Mesenchymal stem cell (in vitro differentiated cells and primary cell): ENCODE measurements at regions not wholly inside any gene's neighbourhood (a gene's known extent, or its start where the extent isn't known, plus 50 kb on each side); places are given as distances from the start of the nearest gene placed in this dataset.
A peak's percentile ranks its signal among the peaks of the same experiment; 100 is the strongest.

Experiments used
- DNase-seq: peaks from one replicate; pipeline ENCODE4 v3.0.0-alpha.2; 2013
- H2AFZ ChIP-seq: one replicate; pipeline ENCODE4 v1.6.1; 2013; ENCODE audit warnings: low read depth, mild to moderate bottlenecking, control low read depth, inconsistent platforms, low read length, moderate library complexity
- H2AK5ac ChIP-seq: 2 replicates; pipeline ENCODE4 v1.6.1; 2013; ENCODE audit warnings: low read length, moderate library complexity, mild to moderate bottlenecking, inconsistent platforms; ENCODE audit not compliant: severe bottlenecking
- H2BK120ac ChIP-seq: one replicate; pipeline ENCODE4 v1.6.1; 2013; ENCODE audit warnings: low read depth, mild to moderate bottlenecking, inconsistent platforms, low read length, moderate library complexity
- H2BK12ac ChIP-seq, 2 experiments: one replicate each; pipeline ENCODE4 v1.6.1; 2013; ENCODE audit warnings: inconsistent platforms in 2 of 2, low read length in 2 of 2, mild to moderate bottlenecking in 2 of 2, moderate library complexity in 2 of 2, control low read depth in 1 of 2
- H2BK15ac ChIP-seq: one replicate; pipeline ENCODE4 v1.6.1; 2013; ENCODE audit warnings: mild to moderate bottlenecking, low read depth, inconsistent platforms; ENCODE audit not compliant: poor library complexity, severe bottlenecking
- H2BK5ac ChIP-seq: 2 replicates; pipeline ENCODE4 v1.6.1; 2013; ENCODE audit warnings: low read depth, mild to moderate bottlenecking, low read length, control low read depth, inconsistent platforms; ENCODE audit not compliant: poor library complexity, severe bottlenecking
- H3K14ac ChIP-seq, 2 experiments: one replicate each; pipeline ENCODE4 v1.6.1; 2013; ENCODE audit warnings: inconsistent platforms in 2 of 2, low read length in 2 of 2, control low read depth in 1 of 2, mild to moderate bottlenecking in 1 of 2, moderate library complexity in 1 of 2
- H3K18ac ChIP-seq, 2 experiments: one replicate each; pipeline ENCODE4 v1.6.1; 2013; ENCODE audit warnings: inconsistent platforms in 2 of 2, low read length in 2 of 2, control low read depth in 1 of 2, low read depth in 1 of 2, mild to moderate bottlenecking in 1 of 2
- H3K23ac ChIP-seq, 2 experiments: one replicate each; pipeline ENCODE4 v1.6.1; 2013; ENCODE audit warnings: inconsistent platforms in 2 of 2, low read length in 2 of 2, mild to moderate bottlenecking in 2 of 2, moderate library complexity in 2 of 2, control low read depth in 1 of 2
- H3K27ac ChIP-seq: 2 replicates; pipeline ENCODE4 v1.5.1; 2013; ENCODE audit warnings: mild to moderate bottlenecking, moderate library complexity, low read length, control low read depth, inconsistent platforms; ENCODE audit not compliant: poor library complexity, severe bottlenecking
- H3K27me3 ChIP-seq, 2 experiments: 2 replicates each; pipeline versions ENCODE4 v1.6.1 to v1.7.0; 2013; ENCODE audit warnings: low read length in 2 of 2, mild to moderate bottlenecking in 2 of 2, moderate library complexity in 2 of 2, control low read depth in 1 of 2, inconsistent platforms in 1 of 2; ENCODE audit not compliant: control insufficient read depth in 1 of 2, insufficient read depth in 1 of 2
- H3K36me3 ChIP-seq, 2 experiments: 2 replicates each; pipeline versions ENCODE4 v1.6.1 to v1.7.0; 2013; ENCODE audit warnings: low read length in 2 of 2, control low read depth in 1 of 2, inconsistent platforms in 1 of 2, low read depth in 1 of 2, mild to moderate bottlenecking in 1 of 2; ENCODE audit not compliant: insufficient read depth in 2 of 2, control insufficient read depth in 1 of 2
- H3K4ac ChIP-seq, 2 experiments: one replicate each; pipeline ENCODE4 v1.6.1; 2013; ENCODE audit warnings: inconsistent platforms in 2 of 2, low read length in 2 of 2, mild to moderate bottlenecking in 2 of 2, moderate library complexity in 2 of 2, control low read depth in 1 of 2, low read depth in 1 of 2
- H3K4me1 ChIP-seq: 2 replicates; pipeline ENCODE4 v1.6.1; 2013; ENCODE audit warnings: low read depth, low read length, control low read depth; ENCODE audit not compliant: control insufficient read depth, insufficient read depth
- H3K4me2 ChIP-seq: 2 replicates; pipeline ENCODE4 v1.6.1; 2013; ENCODE audit warnings: low read length, mild to moderate bottlenecking, inconsistent platforms; ENCODE audit not compliant: poor library complexity, severe bottlenecking
- H3K4me3 ChIP-seq, 2 experiments: 2 replicates each; pipeline versions ENCODE4 v1.5.1 to v1.7.0; 2013; ENCODE audit warnings: low read length in 2 of 2, mild to moderate bottlenecking in 2 of 2, control low read depth in 1 of 2, low read depth in 1 of 2; ENCODE audit not compliant: insufficient read depth in 1 of 2
- H3K79me1 ChIP-seq: replicated peaks from 2 replicates; pipeline ENCODE4 v1.6.1; 2013; ENCODE audit warnings: mild to moderate bottlenecking, control low read depth, low read length, inconsistent platforms; ENCODE audit not compliant: poor library complexity, severe bottlenecking
- H3K9ac ChIP-seq: 2 replicates; pipeline ENCODE4 v1.7.0; 2013; ENCODE audit warnings: mild to moderate bottlenecking, low read length, moderate library complexity
- H3K9me3 ChIP-seq: 2 replicates; pipeline ENCODE4 v1.7.0; 2013; ENCODE audit warnings: mild to moderate bottlenecking, low read length; ENCODE audit not compliant: control insufficient read depth
- H4K8ac ChIP-seq: one replicate; pipeline ENCODE4 v1.6.1; 2013; ENCODE audit warnings: inconsistent platforms, mild to moderate bottlenecking, low read length, moderate library complexity
- H4K91ac ChIP-seq: one replicate; pipeline ENCODE4 v1.6.1; 2013; ENCODE audit warnings: mild to moderate bottlenecking, low read length, inconsistent platforms
- WGBS: methylation state at CpG from one replicate; pipeline ENCODE4 v1.1.7; 2013; ENCODE audit warnings: mixed read lengths; 5-methylcytosine and 5-hydroxymethylcytosine counted together

DNA sequence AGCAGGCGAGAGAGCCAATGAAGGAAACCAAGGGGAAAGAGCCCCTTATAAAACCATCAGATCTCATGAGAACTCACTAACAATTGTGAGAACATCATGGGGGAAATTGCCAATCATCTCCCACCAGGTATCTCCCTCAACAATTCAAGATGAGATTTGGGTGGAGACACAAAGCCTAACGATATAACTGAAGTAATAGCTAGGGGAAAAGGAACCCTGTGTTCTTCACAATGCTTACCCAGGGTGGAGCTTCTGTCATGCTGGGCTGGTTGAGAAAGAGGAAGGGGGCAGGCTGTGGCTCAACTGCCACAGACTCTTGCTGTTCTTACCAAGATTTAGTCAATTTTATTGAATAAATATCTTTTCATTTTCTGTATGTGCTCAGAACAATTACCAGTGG lies 392.1 kb upstream of the HS6ST1 start:
- Histone ChIP-seq H2AK5ac (no peak overlapping the region), H3K14ac (no peak overlapping the region), H4K8ac (no peak overlapping the region), H3K23ac (no peak overlapping the region), H3K27ac (no peak overlapping the region), H3K4me1 (no peaks in the 10 kb centered on the region), H2AFZ (no peak overlapping the region), H3K27me3 (peaks cover 5 to 17% of the 10 kb centered on the region in 2 experiments), H3K36me3 (no peaks in the 10 kb centered on the region), H3K79me1 (no peaks in the 10 kb centered on the region), H4K91ac (no peak overlapping the region), H3K4ac (no peak overlapping the region), H3K4me2 (no peak overlapping the region), H2BK120ac (no peak overlapping the region), H3K18ac (no peak overlapping the region), H2BK15ac (no peak overlapping the region), H3K9ac (no peak overlapping the region), H3K4me3 (no peak overlapping the region), H2BK5ac (no peak overlapping the region), H2BK12ac (no peak overlapping the region), H3K9me3 (peaks cover 24% of the 10 kb centered on the region)
- whole genome bisulfite sequencing: 100% methylated on average over 2 of the region's 2 CpGs
- DNase-seq: no peak

DNA sequence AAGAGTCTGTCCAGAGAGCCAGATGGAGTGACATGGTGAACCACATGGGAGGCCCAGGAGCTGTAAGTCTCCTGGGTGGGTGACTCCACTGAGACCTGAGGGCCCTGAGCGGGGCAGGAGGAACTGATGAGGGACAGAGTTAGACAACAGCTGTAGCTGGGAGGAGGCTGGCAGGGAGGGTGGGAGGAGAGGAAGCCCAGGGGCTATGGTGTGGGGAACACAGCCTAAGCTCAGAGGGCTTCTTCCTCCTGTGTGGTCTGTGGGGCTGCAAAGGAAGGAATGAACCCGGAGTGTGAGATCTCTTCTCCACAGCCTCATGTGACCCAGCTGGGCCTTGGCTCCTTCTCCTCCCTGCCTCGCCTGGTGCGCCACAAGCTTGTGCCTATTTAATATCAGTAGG lies 395.6 kb upstream of the HS6ST1 start:
- H2BK5ac ChIP-seq: no peak overlapping the region
- H3K27me3 ChIP-seq: peaks cover 21 to 27% of the 10 kb centered on the region in 2 experiments
- peaks cover 3% of the 10 kb centered on the region for H3K9me3 ChIP-seq
- H3K27ac ChIP-seq: no peak overlapping the region
- no peak overlapping the region for H3K14ac ChIP-seq
- 100% methylated on average over 1 of the region's 4 CpGs for WGBS
- H3K4me1 ChIP-seq: no peaks in the 10 kb centered on the region
- H2AK5ac ChIP-seq: no peak overlapping the region
- no peak overlapping the region for H3K23ac ChIP-seq
- H3K79me1 ChIP-seq: no peaks in the 10 kb centered on the region
- H3K36me3 ChIP-seq: no peaks in the 10 kb centered on the region
- no peak overlapping the region for H4K8ac ChIP-seq
- DNase-seq: no peak
- no peak overlapping the region for H4K91ac ChIP-seq
- no peak overlapping the region for H2BK120ac ChIP-seq
- H2AFZ ChIP-seq: no peak overlapping the region
- no peak overlapping the region for H3K4me2 ChIP-seq
- no peak overlapping the region for H2BK12ac ChIP-seq
- H3K4me3 ChIP-seq: no peak overlapping the region
- H3K4ac ChIP-seq: no peak overlapping the region
- no peak overlapping the region for H2BK15ac ChIP-seq
- H3K18ac ChIP-seq: no peak overlapping the region
- no peak overlapping the region for H3K9ac ChIP-seq

DNA sequence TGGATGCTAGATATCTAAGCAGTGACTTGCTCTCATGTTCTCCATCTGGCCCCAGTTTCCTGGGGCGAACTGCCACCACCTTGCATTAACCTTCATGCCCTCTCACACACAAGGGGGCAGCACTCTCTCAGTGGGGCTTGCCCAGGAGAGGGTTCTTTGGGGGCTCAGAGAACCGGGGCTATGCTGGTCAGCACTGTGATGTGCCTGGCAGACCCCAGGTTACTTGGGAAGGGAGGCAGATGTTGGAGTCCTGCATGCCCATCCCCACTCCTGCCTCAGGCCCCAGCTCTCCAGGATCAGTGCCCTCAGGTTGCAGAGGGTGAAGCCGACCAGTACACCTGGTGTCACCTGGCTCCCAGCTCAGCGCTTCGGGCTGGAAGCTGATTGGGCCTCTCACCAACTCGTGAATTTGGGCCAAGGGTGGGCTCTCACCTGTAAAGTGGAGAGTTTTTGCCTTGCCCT lies 396.2 kb upstream of the HS6ST1 start:
- Histone ChIP-seq H3K4me2 (no peak overlapping the region), H2BK120ac (no peak overlapping the region), H3K79me1 (no peaks in the 10 kb centered on the region), H3K4me1 (no peaks in the 10 kb centered on the region), H2BK15ac (no peak overlapping the region), H3K14ac (no peak overlapping the region), H3K18ac (no peak overlapping the region), H2BK12ac (no peak overlapping the region), H3K27me3 (peaks cover 21 to 27% of the 10 kb centered on the region in 2 experiments), H2AFZ (no peak overlapping the region), H2AK5ac (no peak overlapping the region), H3K36me3 (no peaks in the 10 kb centered on the region), H2BK5ac (no peak overlapping the region), H3K23ac (peak overlapping the region in 1 of 2 experiments; percentile 32), H3K4me3 (no peak overlapping the region), H3K9ac (no peak overlapping the region), H3K4ac (no peak overlapping the region), H4K8ac (no peak overlapping the region), H3K9me3 (no peaks in the 10 kb centered on the region), H3K27ac (no peak overlapping the region), H4K91ac (no peak overlapping the region)
- no peak for DNase-seq
- 85% methylated on average over 5 of the region's 6 CpGs for WGBS

DNA sequence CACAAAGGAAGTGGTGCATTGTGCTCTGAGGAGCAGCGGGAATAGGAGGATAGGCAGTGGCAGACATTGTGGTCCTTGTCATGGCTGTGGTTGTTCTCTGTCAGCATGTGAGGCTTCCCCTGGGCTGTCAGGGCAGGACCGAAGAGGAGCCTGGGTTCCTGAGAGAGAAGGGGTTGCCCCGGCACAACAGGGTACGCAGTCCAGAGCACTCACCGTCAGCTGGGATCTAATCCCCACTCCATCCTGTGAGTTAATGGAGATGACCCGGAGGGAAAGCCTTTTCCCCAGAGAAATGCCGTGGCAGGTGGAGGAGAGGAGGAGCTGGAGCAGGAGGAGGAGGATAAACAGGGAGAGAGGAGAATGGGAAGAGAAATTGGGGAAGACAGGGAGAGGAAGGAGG lies 396.7 kb upstream of the HS6ST1 start:
- no peaks in the 10 kb centered on the region for H3K9me3 ChIP-seq
- H3K27ac ChIP-seq: no peak overlapping the region
- H4K8ac ChIP-seq: no peak overlapping the region
- H3K14ac ChIP-seq: no peak overlapping the region
- H3K18ac ChIP-seq: no peak overlapping the region
- H3K9ac ChIP-seq: no peak overlapping the region
- 88% methylated on average over 7 of the region's 7 CpGs for WGBS
- H3K4me3 ChIP-seq: no peak overlapping the region
- H3K36me3 ChIP-seq: no peaks in the 10 kb centered on the region
- H3K79me1 ChIP-seq: no peaks in the 10 kb centered on the region
- no peak overlapping the region for H2BK5ac ChIP-seq
- no peak overlapping the region for H2AFZ ChIP-seq
- H2BK12ac ChIP-seq: no peak overlapping the region
- no peak overlapping the region for H3K4ac ChIP-seq
- no peak overlapping the region for H2BK120ac ChIP-seq
- peaks cover 21 to 27% of the 10 kb centered on the region in 2 experiments for H3K27me3 ChIP-seq
- H4K91ac ChIP-seq: no peak overlapping the region
- no peaks in the 10 kb centered on the region for H3K4me1 ChIP-seq
- no peak overlapping the region for H3K4me2 ChIP-seq
- DNase-seq: no peak
- no peak overlapping the region for H2BK15ac ChIP-seq
- H2AK5ac ChIP-seq: no peak overlapping the region
- H3K23ac ChIP-seq: no peak overlapping the region
